HG03571 (cell line): ENCODE measurements at regions not wholly inside any gene's neighbourhood (a gene's known extent, or its start where the extent isn't known, plus 50 kb on each side); places are given as distances from the start of the nearest gene placed in this dataset.

Experiments used
- ATAC-seq: cut with Tn5 transposase; IDR thresholded peaks from one replicate; pipeline ENCODE4 v1.9.1; 2021; ENCODE audit not compliant: unreplicated experiment

GRCh38 chr6:147752689-147753403, 244.4 kb downstream of the SAMD5 start:
- ATAC-seq, result no peak

GRCh38 chr6:147755999-147756398, 247.5 kb downstream of the SAMD5 start:
- no peak for ATAC-seq

- ATAC-seq, result no peak
Measured at GRCh38 chr6:147756891-147757290, 248.4 kb downstream of the SAMD5 start.

GRCh38 chr6:147757291-147757690, 248.8 kb downstream of the SAMD5 start:
- ATAC-seq, result no peak

- no peak for ATAC-seq
Measured at GRCh38 chr6:147758303-147758702, 249.8 kb downstream of the SAMD5 start.

- no peak for ATAC-seq
Measured at GRCh38 chr6:147759093-147759492, 250.6 kb downstream of the SAMD5 start.

GRCh38 chr6:147759536-147759935, 251.0 kb downstream of the SAMD5 start:
- ATAC-seq, result no peak

GRCh38 chr6:147765541-147765940, 257.1 kb downstream of the SAMD5 start:
- no peak for ATAC-seq

GRCh38 chr6:147768969-147769368, 260.5 kb downstream of the SAMD5 start:
- no peak for ATAC-seq

- ATAC-seq, result no peak
Measured at GRCh38 chr6:147769496-147770087, 261.1 kb downstream of the SAMD5 start.

GRCh38 chr6:147770221-147770620, 261.7 kb downstream of the SAMD5 start:
- ATAC-seq, result no peak

GRCh38 chr6:147772724-147773123, 264.2 kb downstream of the SAMD5 start:
- ATAC-seq, result no peak

GRCh38 chr6:147774856-147775255, 266.4 kb downstream of the SAMD5 start:
- no peak for ATAC-seq

GRCh38 chr6:147776631-147777213, 268.2 kb downstream of the SAMD5 start:
- ATAC-seq, result no peak

GRCh38 chr6:147779624-147780023, 271.1 kb downstream of the SAMD5 start:
- no peak for ATAC-seq

- ATAC-seq, result no peak
Measured at GRCh38 chr6:147782302-147782701, 273.8 kb downstream of the SAMD5 start.

GRCh38 chr6:147784371-147784770, 275.9 kb downstream of the SAMD5 start:
- ATAC-seq, result no peak

GRCh38 chr6:147787417-147787816, 278.9 kb downstream of the SAMD5 start:
- ATAC-seq, result no peak

- ATAC-seq, result no peak
Measured at GRCh38 chr6:147789430-147789947, 281.0 kb downstream of the SAMD5 start.

- ATAC-seq, result no peak
Measured at GRCh38 chr6:147793871-147794643, 285.6 kb downstream of the SAMD5 start.

GRCh38 chr6:147802459-147802858, 294.0 kb downstream of the SAMD5 start:
- ATAC-seq, result no peak
